Stimulated activated CD4-positive, alpha-beta T cell treated with anti-CD3 and anti-CD28 coated beads, Interleukin-12 subunit alpha, Interleukin-12 subunit beta, amount 100 ng/mL, for 48 hours (primary cell): ENCODE measurements at regions not wholly inside any gene's neighbourhood (a gene's known extent, or its start where the extent isn't known, plus 50 kb on each side); places are given as distances from the start of the nearest gene placed in this dataset.

Experiments
- DNase-seq, 3 donors: peaks; one replicate each; pipeline ENCODE4 v3.0.0-alpha.2; 2020; ENCODE audit warnings: low read depth in 2 of 3, low spot score in 1 of 3

- no peak for DNase-seq
These were observed 721.6 kb upstream of the ARGLU1 start for GRCh38 chr13:107289540-107289939.

- DNase-seq, result no peak
These were observed 716.2 kb upstream of the ARGLU1 start for GRCh38 chr13:107284173-107284572.

- DNase-seq, result no peak
These were observed 710.0 kb upstream of the ARGLU1 start for GRCh38 chr13:107277911-107278310.

DNA sequence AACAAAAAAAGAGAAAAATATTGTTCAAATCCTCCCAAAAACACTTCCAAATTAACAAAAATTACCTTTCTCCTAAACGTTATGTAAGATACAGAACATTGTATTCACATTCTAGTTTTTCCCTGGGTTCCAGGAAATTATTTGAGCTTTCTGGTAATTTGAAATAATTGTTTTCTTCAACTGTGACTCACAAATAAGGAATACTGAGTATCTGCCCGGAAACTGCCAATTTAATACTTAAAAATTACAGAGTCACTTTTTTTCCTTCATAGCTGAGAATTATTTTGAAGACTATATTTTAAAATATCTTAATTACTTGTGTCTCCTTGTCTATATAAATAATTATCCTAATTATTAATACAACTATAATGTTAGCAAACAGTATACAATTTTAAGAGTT, 709.0 kb upstream of the ARGLU1 start:
- no peak for DNase-seq

- DNase-seq, result no peak
These were observed 708.1 kb upstream of the ARGLU1 start for GRCh38 chr13:107275945-107276614.

DNA sequence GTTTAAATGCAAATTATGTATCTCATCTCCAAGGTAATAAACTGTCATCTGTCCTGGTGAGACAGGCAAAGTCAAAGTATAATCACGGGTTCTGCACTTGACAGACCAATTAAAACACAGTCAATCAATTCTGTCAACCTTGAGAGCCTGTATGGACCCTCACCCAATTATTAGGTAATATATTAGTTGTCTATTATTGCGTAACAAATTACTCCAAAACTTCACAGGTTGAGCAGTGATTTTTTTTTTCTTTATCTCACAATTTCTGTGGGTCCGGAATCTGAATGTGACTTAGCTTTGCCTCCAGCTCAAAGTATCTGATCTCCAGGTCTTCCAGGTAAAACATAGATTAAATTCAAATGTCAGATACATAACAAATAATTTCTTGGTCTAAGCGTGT, 707.4 kb upstream of the ARGLU1 start:
- no peak for DNase-seq

DNA sequence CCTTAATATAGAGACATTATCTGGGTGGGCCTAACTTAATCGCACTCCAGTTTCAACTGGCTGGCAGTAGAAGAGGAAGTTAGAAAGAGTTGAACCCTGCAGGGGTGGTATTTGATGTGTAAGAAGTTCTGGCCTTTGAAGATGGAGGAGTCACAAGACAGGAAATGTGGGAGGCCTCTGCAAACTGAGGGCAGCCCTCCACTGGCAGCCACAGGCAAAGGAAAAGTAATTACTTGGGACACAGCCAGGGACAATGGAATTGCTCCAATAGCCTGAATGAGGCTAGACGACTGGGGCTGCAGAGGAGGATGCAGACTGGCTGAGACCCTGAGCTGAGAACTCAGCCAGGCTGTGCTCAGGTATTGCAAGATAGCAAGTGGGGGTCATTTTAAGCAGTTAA, 703.3 kb upstream of the ARGLU1 start:
- DNase-seq, result no peak

DNA sequence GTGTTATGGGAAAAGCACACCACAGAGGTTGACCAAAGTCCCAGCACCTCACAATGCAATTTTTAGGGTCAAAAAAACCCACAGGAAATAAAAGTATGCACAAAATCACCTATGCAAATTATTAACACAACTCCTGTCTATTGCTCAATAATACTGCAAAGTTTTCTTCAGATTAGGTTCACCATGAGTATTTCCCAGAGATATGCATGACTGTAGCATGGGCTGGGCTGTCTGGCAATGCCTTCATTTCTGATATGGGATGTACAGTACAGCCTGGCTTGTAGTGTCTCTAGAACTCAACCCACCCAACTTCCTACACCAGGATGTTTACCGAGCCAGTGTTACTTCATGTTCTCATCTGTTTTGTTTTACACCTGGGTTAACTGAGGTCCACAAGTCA, 698.7 kb upstream of the ARGLU1 start:
- no peak for DNase-seq

GRCh38 chr13:107258599-107259187, 690.8 kb upstream of the ARGLU1 start:
- DNase-seq, result no peak

DNA sequence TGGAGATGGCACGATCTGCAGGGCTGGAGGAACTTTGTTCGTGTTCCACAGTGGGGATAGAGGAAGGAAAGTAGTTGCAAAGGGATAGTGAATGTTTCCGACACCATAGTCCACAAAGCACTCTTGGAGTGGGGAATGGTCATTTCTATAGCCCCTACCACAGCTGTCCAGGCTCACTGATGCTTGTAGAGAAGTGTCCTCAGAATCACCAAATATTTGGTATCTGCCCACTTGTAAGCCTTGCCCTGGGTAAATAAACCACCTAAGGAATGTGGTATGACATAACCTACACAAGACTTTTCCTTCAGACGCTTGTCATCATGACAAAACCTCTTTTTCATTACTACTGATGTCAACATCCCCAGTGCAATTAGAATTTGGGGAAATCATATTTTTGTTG, 686.5 kb upstream of the ARGLU1 start:
- DNase-seq, result no peak

GRCh38 chr13:107252428-107252827, 684.5 kb upstream of the ARGLU1 start:
- DNase-seq, result no peak

DNA sequence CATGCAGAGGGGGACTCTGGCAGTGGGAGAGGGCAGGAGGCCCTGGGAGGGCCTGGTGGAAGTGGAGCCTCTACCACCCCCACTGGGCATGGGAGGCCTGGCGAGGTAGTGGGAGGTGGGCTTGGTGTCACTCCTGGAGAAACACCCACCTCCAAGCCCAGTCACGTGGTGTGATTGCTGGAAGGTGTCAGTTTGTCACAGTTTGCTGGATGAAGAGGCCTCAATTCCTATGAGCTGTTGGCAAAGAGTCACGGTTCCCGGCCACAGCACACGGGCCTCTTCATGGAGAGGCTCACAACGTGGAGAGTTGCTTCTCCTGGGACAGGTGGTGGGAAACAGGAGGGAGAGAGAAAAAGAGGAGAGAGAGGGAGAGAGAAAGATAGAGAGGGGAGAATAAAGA, 684.1 kb upstream of the ARGLU1 start:
- DNase-seq, result no peak

DNA sequence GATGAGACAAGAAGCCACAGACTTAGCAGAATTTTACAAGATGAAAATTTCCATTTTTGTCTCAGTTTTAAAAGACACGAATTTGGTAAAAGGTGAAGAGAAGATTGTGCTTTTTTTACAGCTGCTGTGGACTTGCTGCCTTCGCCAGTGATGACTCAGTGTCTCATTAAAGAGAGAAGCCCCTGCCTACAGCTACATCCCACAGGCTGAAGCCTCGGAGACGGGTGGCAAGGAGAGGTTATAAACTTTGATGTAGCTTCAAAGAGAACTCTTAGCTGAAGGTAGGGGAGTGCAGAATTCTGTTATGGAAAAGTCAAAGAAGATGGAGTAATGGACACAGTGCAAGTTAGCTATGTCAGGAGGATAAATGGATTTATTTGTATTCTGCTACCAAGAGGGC, 683.4 kb upstream of the ARGLU1 start:
- no peak for DNase-seq

DNA sequence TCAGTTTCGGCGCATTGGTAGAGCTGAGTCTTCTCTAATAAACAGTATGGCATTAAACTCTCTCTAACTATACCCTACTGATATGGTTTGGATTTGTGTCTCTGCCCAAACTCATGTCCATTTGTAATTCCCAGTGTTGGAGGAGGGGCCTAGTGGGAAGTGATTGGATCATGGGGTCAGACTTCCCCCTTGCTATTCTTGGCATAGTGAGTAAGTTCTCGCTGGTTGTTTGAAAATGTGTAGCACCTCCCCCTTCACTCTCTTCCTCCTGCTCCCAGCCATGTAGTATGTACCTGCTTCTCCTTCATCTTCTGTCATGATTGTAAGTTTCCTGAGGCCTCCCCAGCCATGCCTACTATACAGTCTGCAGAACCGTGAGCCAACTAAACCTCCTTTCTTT, 682.7 kb upstream of the ARGLU1 start:
- DNase-seq, result no peak

DNA sequence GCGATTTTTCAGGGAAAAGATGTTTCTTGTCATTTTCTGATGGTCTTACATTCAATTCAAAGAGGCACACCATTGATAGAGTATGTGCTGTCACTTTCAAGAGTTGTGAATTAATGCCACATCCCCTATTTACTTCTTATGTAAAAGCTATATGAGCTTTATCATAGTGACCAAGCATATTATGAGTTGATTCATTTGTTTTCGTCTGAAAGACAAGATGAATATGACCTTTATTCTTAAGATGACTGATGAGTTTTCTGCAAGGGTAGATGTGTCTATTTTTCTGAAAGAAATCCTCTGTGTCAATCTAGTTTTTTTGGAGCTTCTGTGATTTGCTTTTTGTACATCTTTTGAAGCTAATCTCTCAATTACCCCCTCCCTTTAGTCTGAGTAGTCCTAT, 676.3 kb upstream of the ARGLU1 start:
- DNase-seq, result no peak

DNA sequence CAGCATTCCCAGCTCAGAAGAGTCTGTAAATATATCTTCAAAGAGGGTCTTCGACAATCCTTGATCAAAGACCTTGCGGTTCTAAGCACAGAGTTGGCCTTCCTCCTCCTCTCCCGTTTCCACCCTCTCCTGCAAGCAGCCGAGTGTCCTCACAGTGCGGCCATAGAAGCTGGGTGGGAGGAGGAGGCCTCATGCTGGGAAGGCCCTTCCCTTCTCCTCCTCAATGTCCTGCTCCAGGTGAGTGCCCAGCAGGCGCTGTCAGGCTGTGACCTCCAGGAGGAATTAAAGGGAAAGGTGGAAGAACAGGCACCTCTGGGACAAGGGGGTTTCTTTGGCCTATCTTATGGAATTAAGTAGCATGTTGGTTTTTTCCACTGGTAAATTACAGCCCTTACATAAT, 674.2 kb upstream of the ARGLU1 start:
- no peak for DNase-seq

GRCh38 chr13:107241381-107241780, 673.4 kb upstream of the ARGLU1 start:
- DNase-seq, result no peak

GRCh38 chr13:107239213-107239612, 671.3 kb upstream of the ARGLU1 start:
- DNase-seq, result no peak

GRCh38 chr13:107238262-107238981, 670.5 kb upstream of the ARGLU1 start:
- no peak for DNase-seq

DNA sequence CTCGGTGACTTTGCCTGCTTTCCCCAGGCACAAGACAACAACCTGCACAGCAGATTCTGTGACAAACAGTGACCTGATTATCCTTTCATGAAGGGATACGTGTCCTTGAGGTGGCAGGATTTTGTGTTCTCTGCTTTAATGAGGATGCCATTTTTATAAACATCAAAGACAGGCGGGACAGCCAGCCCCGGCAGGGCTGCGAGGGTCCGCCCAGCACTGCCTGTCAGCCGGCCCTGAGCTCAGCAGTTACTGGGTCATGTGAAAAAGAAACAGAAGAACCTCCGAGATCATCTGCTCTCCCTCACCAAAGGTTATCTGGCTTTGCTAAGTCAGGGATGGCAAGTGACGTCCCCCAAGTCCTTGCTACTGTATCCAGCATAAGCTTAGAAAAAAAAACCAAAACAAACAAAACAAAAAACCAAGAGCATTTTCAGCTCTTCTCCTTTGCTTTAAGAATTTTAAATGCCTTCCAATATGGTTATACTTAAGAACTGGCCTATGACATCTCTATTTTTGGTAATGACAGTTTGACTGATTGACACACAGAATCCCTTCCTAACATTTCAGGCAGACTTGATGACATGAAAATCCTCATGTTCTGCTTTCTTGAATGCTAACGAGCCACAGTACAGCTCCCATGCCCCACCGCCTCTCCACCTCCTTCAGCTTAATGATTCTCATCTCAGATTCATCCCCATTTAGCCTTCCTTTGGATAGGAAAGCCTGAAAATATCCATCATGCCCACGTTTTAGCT, 666.6 kb upstream of the ARGLU1 start:
- DNase-seq, result no peak

- DNase-seq, result no peak
These were observed 665.6 kb upstream of the ARGLU1 start for GRCh38 chr13:107233541-107233940.

DNA sequence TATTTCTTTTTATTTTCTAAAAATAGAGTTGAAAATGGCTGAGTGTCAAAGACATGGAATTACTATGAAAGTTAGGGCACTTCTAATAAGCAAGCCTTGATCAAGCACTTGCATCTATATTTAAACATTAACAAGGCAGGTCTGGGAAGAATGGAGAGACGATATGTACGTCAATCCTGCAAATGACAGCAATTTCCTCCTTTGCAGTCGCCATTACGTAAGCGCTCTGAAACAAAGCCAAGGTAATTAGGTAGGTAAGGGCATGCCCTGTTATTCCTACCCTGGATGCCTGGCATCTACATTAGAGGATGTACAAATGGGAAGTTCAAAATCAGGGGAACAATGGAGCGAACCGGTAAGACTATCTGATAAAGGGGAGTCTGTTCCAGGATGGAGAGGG, 664.0 kb upstream of the ARGLU1 start:
- no peak for DNase-seq
